Karpas-422 (cell line): ENCODE measurements at regions not wholly inside any gene's neighbourhood (a gene's known extent, or its start where the extent isn't known, plus 50 kb on each side); places are given as distances from the start of the nearest gene placed in this dataset.

Experiments used
- DNase-seq: peaks from one replicate; pipeline ENCODE4 v3.0.0-alpha.2; 2015
- H2AFZ ChIP-seq: fragments of 200-600 bp; sonication (generic); 2 replicates; pipeline ENCODE4 v1.6.1; 2014; ENCODE audit warnings: antibody characterized with exemption, low read length, mixed read lengths
- H3K27ac ChIP-seq: fragments of 200-600 bp; sonication (generic); 2 replicates; pipeline ENCODE4 v1.5.1; 2014; ENCODE audit warnings: mild to moderate bottlenecking, low read length, moderate library complexity
- H3K27me3 ChIP-seq: fragments of 200-600 bp; sonication (generic); 2 replicates; pipeline ENCODE4 v1.6.1; 2014; ENCODE audit warnings: low read length, mixed read lengths
- H3K36me3 ChIP-seq: fragments of 200-600 bp; sonication (generic); 2 replicates; pipeline ENCODE4 v1.6.1; 2014; ENCODE audit warnings: low read length, mixed read lengths; ENCODE audit not compliant: insufficient read depth
- H3K4me1 ChIP-seq: fragments of 200-600 bp; sonication (generic); 2 replicates; pipeline ENCODE4 v1.6.1; 2014; ENCODE audit warnings: mild to moderate bottlenecking, low read length, mixed read lengths
- H3K4me2 ChIP-seq: fragments of 200-600 bp; sonication (generic); 2 replicates; pipeline ENCODE4 v1.6.1; 2014; ENCODE audit warnings: low read length, low read depth, mild to moderate bottlenecking; ENCODE audit not compliant: poor library complexity, severe bottlenecking
- H3K4me3 ChIP-seq: fragments of 200-600 bp; sonication (generic); 2 replicates; pipeline ENCODE4 v1.5.1; 2014; ENCODE audit warnings: mild to moderate bottlenecking, antibody characterized with exemption, low read length, mixed read lengths
- H3K79me2 ChIP-seq: fragments of 200-600 bp; sonication (generic); 2 replicates; pipeline ENCODE4 v1.6.1; 2014; ENCODE audit warnings: mild to moderate bottlenecking, low read length, mixed read lengths
- H3K9ac ChIP-seq: fragments of 200-600 bp; sonication (generic); 2 replicates; pipeline ENCODE4 v1.6.0; 2014; ENCODE audit warnings: low read length
- H3K9me2 ChIP-seq: fragments of 200-600 bp; sonication (generic), shearing (Covaris generic); replicated peaks from 2 replicates; pipeline ENCODE4 v1.6.0; 2014; ENCODE audit warnings: mild to moderate bottlenecking, low read length, moderate library complexity; ENCODE audit not compliant: insufficient read depth
- H3K9me3 ChIP-seq: fragments of 300-700, 200-600 bp; sonication (generic); 2 replicates; pipeline ENCODE4 v1.6.1; 2014; ENCODE audit warnings: low read length, mixed read lengths
- H4K20me1 ChIP-seq: fragments of 200-600 bp; sonication (generic); 2 replicates; pipeline ENCODE4 v1.6.1; 2014; ENCODE audit warnings: mild to moderate bottlenecking, antibody characterized with exemption, low read length, low read depth; ENCODE audit not compliant: insufficient read depth

GRCh38 chr6:97712751-97713150, 429.7 kb upstream of the MMS22L start:
- H3K36me3 ChIP-seq, result no peaks in the 10 kb centered on the region
- H3K4me2 ChIP-seq, result no peak overlapping the region
- H3K9me3 ChIP-seq, result no peaks in the 10 kb centered on the region

GRCh38 chr6:97714772-97715171, 431.8 kb upstream of the MMS22L start:
- no peaks in the 10 kb centered on the region for H3K9me2 ChIP-seq
- H2AFZ ChIP-seq, result no peak overlapping the region
- no peaks in the 10 kb centered on the region for H4K20me1 ChIP-seq
- no peaks in the 10 kb centered on the region for H3K36me3 ChIP-seq
- H3K79me2 ChIP-seq, result no peaks in the 10 kb centered on the region
- no peak overlapping the region for H3K4me3 ChIP-seq
- no peaks in the 10 kb centered on the region for H3K9me3 ChIP-seq
- no peak overlapping the region for H3K27ac ChIP-seq
- no peak overlapping the region for H3K4me2 ChIP-seq
- no peaks in the 10 kb centered on the region for H3K4me1 ChIP-seq
- H3K27me3 ChIP-seq, result no peaks in the 10 kb centered on the region
- no peak for DNase-seq
- no peak overlapping the region for H3K9ac ChIP-seq

More at GRCh38 chr6:97712751-97713150, 429.7 kb upstream of the MMS22L start:
- H3K27ac ChIP-seq, result no peak overlapping the region
- no peaks in the 10 kb centered on the region for H4K20me1 ChIP-seq
- no peak overlapping the region for H3K4me3 ChIP-seq
- H3K27me3 ChIP-seq, result no peaks in the 10 kb centered on the region
- H3K9me2 ChIP-seq, result no peaks in the 10 kb centered on the region
- H2AFZ ChIP-seq, result no peak overlapping the region
- no peaks in the 10 kb centered on the region for H3K4me1 ChIP-seq
- H3K79me2 ChIP-seq, result no peaks in the 10 kb centered on the region
- H3K9ac ChIP-seq, result no peak overlapping the region
- DNase-seq, result no peak

- no peaks in the 10 kb centered on the region for H3K9me3 ChIP-seq
- H3K4me3 ChIP-seq, result no peak overlapping the region
Measured at GRCh38 chr6:97717086-97717485, 434.1 kb upstream of the MMS22L start.

GRCh38 chr6:97726378-97726777, 443.4 kb upstream of the MMS22L start:
- Histone ChIP-seq H2AFZ (no peak overlapping the region), H3K4me1 (no peaks in the 10 kb centered on the region), H3K36me3 (no peaks in the 10 kb centered on the region), H3K79me2 (no peaks in the 10 kb centered on the region), H3K27me3 (no peaks in the 10 kb centered on the region), H3K4me2 (no peak overlapping the region), H3K9me3 (no peaks in the 10 kb centered on the region), H4K20me1 (no peaks in the 10 kb centered on the region), H3K27ac (no peak overlapping the region), H3K4me3 (no peak overlapping the region), H3K9ac (no peak overlapping the region), H3K9me2 (no peaks in the 10 kb centered on the region)
- DNase-seq, result no peak

More at GRCh38 chr6:97717086-97717485, 434.1 kb upstream of the MMS22L start:
- Histone ChIP-seq H3K36me3 (no peaks in the 10 kb centered on the region), H3K79me2 (no peaks in the 10 kb centered on the region), H3K4me2 (no peak overlapping the region), H3K27ac (no peak overlapping the region), H2AFZ (no peak overlapping the region), H3K9me2 (no peaks in the 10 kb centered on the region), H3K4me1 (no peaks in the 10 kb centered on the region), H4K20me1 (no peaks in the 10 kb centered on the region), H3K9ac (no peak overlapping the region), H3K27me3 (no peaks in the 10 kb centered on the region)
- no peak for DNase-seq

- Histone ChIP-seq H3K9ac (no peak overlapping the region), H3K36me3 (no peaks in the 10 kb centered on the region), H3K9me2 (no peaks in the 10 kb centered on the region), H3K4me3 (no peak overlapping the region), H3K27ac (no peak overlapping the region), H3K4me1 (no peaks in the 10 kb centered on the region), H2AFZ (no peak overlapping the region), H3K4me2 (no peak overlapping the region), H3K79me2 (no peaks in the 10 kb centered on the region), H4K20me1 (no peaks in the 10 kb centered on the region), H3K27me3 (no peaks in the 10 kb centered on the region), H3K9me3 (no peaks in the 10 kb centered on the region)
- DNase-seq, result no peak
Measured at GRCh38 chr6:97732045-97732444, 449.0 kb upstream of the MMS22L start.

DNA sequence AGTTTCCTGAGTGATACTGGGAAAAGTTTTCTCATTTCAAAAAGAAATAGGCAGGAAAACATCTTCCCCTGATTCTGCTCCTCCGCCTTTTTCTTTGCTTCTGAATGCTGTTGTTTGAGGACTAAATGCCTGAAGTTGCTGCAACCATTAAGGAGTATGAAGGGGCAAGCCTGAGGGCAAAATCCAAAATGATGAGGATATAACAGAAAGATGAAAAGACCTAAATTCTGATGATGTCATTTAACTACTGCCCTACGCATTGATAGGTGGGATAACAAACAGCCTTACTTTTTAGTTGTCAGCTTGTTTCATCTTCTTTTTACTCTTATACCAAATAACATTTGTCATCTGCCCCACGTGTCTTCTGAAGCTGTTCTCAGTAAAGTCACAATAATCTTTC, 474.6 kb upstream of the MMS22L start:
- DNase-seq, result no peak
- no peak overlapping the region for H3K4me2 ChIP-seq
- H3K4me1 ChIP-seq, result no peaks in the 10 kb centered on the region
- no peaks in the 10 kb centered on the region for H3K79me2 ChIP-seq
- no peak overlapping the region for H3K4me3 ChIP-seq
- H3K9me2 ChIP-seq, result no peaks in the 10 kb centered on the region
- H3K9ac ChIP-seq, result no peak overlapping the region
- no peaks in the 10 kb centered on the region for H3K36me3 ChIP-seq
- H3K27me3 ChIP-seq, result no peaks in the 10 kb centered on the region
- H3K9me3 ChIP-seq, result no peaks in the 10 kb centered on the region
- H4K20me1 ChIP-seq, result no peaks in the 10 kb centered on the region
- no peak overlapping the region for H3K27ac ChIP-seq
- no peak overlapping the region for H2AFZ ChIP-seq

DNA sequence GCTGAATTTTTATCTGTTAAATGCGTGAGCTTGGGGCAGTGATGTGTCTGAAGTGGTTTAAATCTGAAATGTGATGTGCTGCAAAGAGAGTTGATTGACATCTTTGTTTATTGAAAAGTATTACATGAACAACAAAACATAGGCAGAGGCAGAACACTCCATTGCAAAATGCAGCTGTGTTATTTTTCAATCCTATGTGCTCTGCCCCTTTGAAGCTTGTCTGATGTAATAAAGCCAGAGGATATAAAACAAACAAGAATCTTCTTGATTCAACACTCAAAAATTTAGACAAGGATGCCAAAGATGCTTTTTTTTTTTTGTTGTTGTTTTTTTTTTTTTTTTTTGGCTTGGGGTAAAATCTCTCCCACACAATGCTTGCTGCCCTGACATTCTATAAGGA, 482.4 kb upstream of the MMS22L start:
- Histone ChIP-seq H3K79me2 (no peaks in the 10 kb centered on the region), H3K9me3 (no peaks in the 10 kb centered on the region), H3K9me2 (no peaks in the 10 kb centered on the region), H2AFZ (no peak overlapping the region), H4K20me1 (no peaks in the 10 kb centered on the region), H3K36me3 (no peaks in the 10 kb centered on the region), H3K27ac (no peak overlapping the region), H3K4me3 (no peak overlapping the region), H3K27me3 (no peaks in the 10 kb centered on the region), H3K4me2 (no peak overlapping the region), H3K9ac (no peak overlapping the region), H3K4me1 (no peaks in the 10 kb centered on the region)
- DNase-seq, result no peak

DNA sequence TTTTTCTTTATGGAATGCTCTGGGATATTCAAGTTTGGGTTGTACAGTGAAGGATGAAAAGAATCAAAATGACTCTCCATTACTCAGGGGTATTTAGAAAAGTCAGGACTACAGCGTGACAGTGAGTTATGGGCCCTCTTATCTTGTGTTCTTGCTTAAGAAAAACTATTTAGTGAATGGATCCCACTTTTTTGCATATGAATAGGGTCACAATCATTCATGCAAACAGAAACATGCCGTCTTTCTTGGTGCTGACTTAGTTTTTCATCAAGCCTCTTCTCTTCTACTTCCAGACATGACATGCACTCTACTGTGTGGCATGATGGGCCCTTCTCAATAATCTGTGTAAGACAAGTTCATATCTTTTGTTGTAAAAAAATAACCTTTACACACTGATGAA, 488.4 kb upstream of the MMS22L start:
- H3K9me2 ChIP-seq, result no peaks in the 10 kb centered on the region
- no peaks in the 10 kb centered on the region for H4K20me1 ChIP-seq
- no peak for DNase-seq
- H3K9me3 ChIP-seq, result no peaks in the 10 kb centered on the region
- no peak overlapping the region for H3K27ac ChIP-seq
- no peak overlapping the region for H2AFZ ChIP-seq
- no peak overlapping the region for H3K4me3 ChIP-seq
- H3K9ac ChIP-seq, result no peak overlapping the region
- no peak overlapping the region for H3K4me2 ChIP-seq
- no peaks in the 10 kb centered on the region for H3K27me3 ChIP-seq
- no peaks in the 10 kb centered on the region for H3K36me3 ChIP-seq
- no peaks in the 10 kb centered on the region for H3K4me1 ChIP-seq
- H3K79me2 ChIP-seq, result no peaks in the 10 kb centered on the region

DNA sequence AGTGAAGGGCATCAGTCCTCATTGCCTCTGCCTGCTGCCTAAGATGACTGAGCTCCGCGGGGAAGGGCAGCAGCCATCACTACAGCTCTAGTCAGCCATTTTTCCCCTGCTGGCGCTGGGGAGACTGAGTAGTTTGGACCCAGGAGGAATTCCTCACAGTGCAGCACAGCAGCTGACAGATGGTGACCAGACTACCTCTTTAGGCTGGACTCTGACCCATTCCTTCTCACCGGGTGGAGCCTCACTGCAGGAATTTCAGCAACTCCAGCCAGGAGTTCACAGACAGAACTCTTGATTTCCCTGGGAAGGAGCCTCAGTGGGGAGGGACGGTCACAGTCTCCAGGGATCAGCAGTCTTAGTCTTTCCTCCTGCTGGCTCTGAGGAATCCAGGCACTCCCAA, 492.0 kb upstream of the MMS22L start:
- Histone ChIP-seq H2AFZ (no peak overlapping the region), H3K4me2 (no peak overlapping the region), H3K36me3 (no peaks in the 10 kb centered on the region), H3K9ac (no peak overlapping the region), H3K4me1 (no peaks in the 10 kb centered on the region), H3K27me3 (no peaks in the 10 kb centered on the region), H4K20me1 (no peaks in the 10 kb centered on the region), H3K9me2 (no peaks in the 10 kb centered on the region), H3K4me3 (no peak overlapping the region), H3K79me2 (no peaks in the 10 kb centered on the region), H3K9me3 (no peaks in the 10 kb centered on the region), H3K27ac (no peak overlapping the region)
- DNase-seq, result no peak
